Endodermal cell (in vitro differentiated cells): ENCODE measurements at regions not wholly inside any gene's neighbourhood (a gene's known extent, or its start where the extent isn't known, plus 50 kb on each side); places are given as distances from the start of the nearest gene placed in this dataset.

Source experiments
- DNase-seq: peaks from one replicate; pipeline ENCODE4 v3.0.0-alpha.2; 2017
- H3K27ac ChIP-seq: 2 replicates; pipeline ENCODE4 v1.5.1; 2013; ENCODE audit warnings: mild to moderate bottlenecking, low read depth, low read length, moderate library complexity
- H3K27me3 ChIP-seq: 2 replicates; pipeline ENCODE4 v1.6.1; 2013; ENCODE audit warnings: mild to moderate bottlenecking, low read length, moderate library complexity; ENCODE audit not compliant: insufficient read depth, control insufficient read depth, poor library complexity, severe bottlenecking
- H3K36me3 ChIP-seq: 2 replicates; pipeline ENCODE4 v1.7.0; 2013; ENCODE audit warnings: mild to moderate bottlenecking, low read length, moderate library complexity; ENCODE audit not compliant: control insufficient read depth, insufficient read depth
- H3K4me1 ChIP-seq: one replicate; pipeline ENCODE4 v1.7.0; 2013; ENCODE audit warnings: low read length; ENCODE audit not compliant: control insufficient read depth, insufficient read depth
- H3K4me3 ChIP-seq: 2 replicates; pipeline ENCODE4 v1.5.1; 2013; ENCODE audit warnings: mild to moderate bottlenecking, low read length, moderate library complexity
- H3K9ac ChIP-seq: 2 replicates; pipeline ENCODE4 v1.6.1; 2013; ENCODE audit warnings: mild to moderate bottlenecking, low read length, moderate library complexity; ENCODE audit not compliant: poor library complexity, severe bottlenecking; ENCODE audit errors: extremely low read depth
- H3K9me3 ChIP-seq: 2 replicates; pipeline ENCODE4 v1.6.1; 2013; ENCODE audit warnings: mild to moderate bottlenecking, low read length, moderate library complexity; ENCODE audit not compliant: control insufficient read depth
- H3K27ac Mint-ChIP-seq: 2 replicates; pipeline ENCODE4 v1.8.0; 2020; ENCODE audit warnings: mixed read lengths
- H3K27me3 Mint-ChIP-seq: 2 replicates; pipeline ENCODE4 v1.8.0; 2021; ENCODE audit warnings: mild to moderate bottlenecking, mixed read lengths; ENCODE audit not compliant: insufficient read depth
- H3K36me3 Mint-ChIP-seq: 2 replicates; pipeline ENCODE4 v1.8.0; 2020; ENCODE audit warnings: low read depth, mixed read lengths
- H3K4me1 Mint-ChIP-seq: 2 replicates; pipeline ENCODE4 v1.8.0; 2020; ENCODE audit warnings: mixed read lengths
- H3K4me3 Mint-ChIP-seq: 2 replicates; pipeline ENCODE4 v1.8.0; 2020; ENCODE audit warnings: mild to moderate bottlenecking, moderate library complexity, mixed read lengths
- H3K9me3 Mint-ChIP-seq: 2 replicates; pipeline ENCODE4 v1.8.0; 2020; ENCODE audit warnings: mild to moderate bottlenecking, mixed read lengths
- CTCF ChIP-seq: fragments of 200-600 bp; sonication (generic); conservative IDR thresholded peaks from 2 replicates; pipeline ENCODE4 v1.5.0; 2021; ENCODE audit warnings: antibody characterized with exemption, mild to moderate bottlenecking
- WGBS, 2 experiments: methylation state at CpG; one replicate each; pipeline versions ENCODE4 v1.1.5 to v1.1.7; 2013; ENCODE audit warnings: missing lambda C conversion rate in 2 of 2, mixed read lengths in 1 of 2; ENCODE audit not compliant: insufficient coverage in 1 of 2, insufficient read length in 1 of 2; 5-methylcytosine and 5-hydroxymethylcytosine counted together

GRCh38 chr13:72163678-72164077 lies 296.7 kb upstream of the DACH1 start:
- no peaks in the 10 kb centered on the region for H3K36me3 ChIP-seq
- no peak overlapping the region for H3K9ac ChIP-seq
- Mint-ChIP-seq H3K27ac (no peak overlapping the region), H3K27me3 (no peaks in the 10 kb centered on the region), H3K9me3 (no peaks in the 10 kb centered on the region), H3K4me1 (peaks cover 13% of the 10 kb centered on the region), H3K4me3 (no peak overlapping the region), H3K36me3 (no peaks in the 10 kb centered on the region)
- DNase-seq: no peak
- H3K4me3 ChIP-seq: no peak overlapping the region
- H3K4me1 ChIP-seq: peaks cover 11% of the 10 kb centered on the region
- no peaks in the 10 kb centered on the region for H3K9me3 ChIP-seq
- H3K27me3 ChIP-seq: no peaks in the 10 kb centered on the region
- no peak overlapping the region for H3K27ac ChIP-seq
- no peak for TF ChIP-seq CTCF
- 64 to 83% methylated on average over 4 of the region's 4 CpGs for WGBS, 2 experiments

GRCh38 chr13:72160977-72161376 lies 294.0 kb upstream of the DACH1 start:
- no peaks in the 10 kb centered on the region for H3K27me3 ChIP-seq
- no peak for TF ChIP-seq CTCF
- Mint-ChIP-seq H3K27me3 (no peaks in the 10 kb centered on the region), H3K9me3 (no peaks in the 10 kb centered on the region), H3K4me3 (no peak overlapping the region), H3K27ac (no peak overlapping the region), H3K4me1 (no peaks in the 10 kb centered on the region), H3K36me3 (no peaks in the 10 kb centered on the region)
- H3K9ac ChIP-seq: no peak overlapping the region
- H3K9me3 ChIP-seq: no peaks in the 10 kb centered on the region
- no peaks in the 10 kb centered on the region for H3K36me3 ChIP-seq
- 87 to 93% methylated on average over 2 to 5 of the region's 5 CpGs for WGBS, 2 experiments
- no peaks in the 10 kb centered on the region for H3K4me1 ChIP-seq
- no peak for DNase-seq
- H3K4me3 ChIP-seq: no peak overlapping the region
- no peak overlapping the region for H3K27ac ChIP-seq

GRCh38 chr13:72156760-72157159 lies 289.8 kb upstream of the DACH1 start:
- Histone ChIP-seq H3K9me3 (no peaks in the 10 kb centered on the region), H3K27ac (no peak overlapping the region), H3K9ac (no peak overlapping the region), H3K4me3 (no peak overlapping the region), H3K36me3 (no peaks in the 10 kb centered on the region), H3K4me1 (no peaks in the 10 kb centered on the region), H3K27me3 (no peaks in the 10 kb centered on the region)
- no peak for DNase-seq
- Mint-ChIP-seq H3K27ac (no peak overlapping the region), H3K36me3 (no peaks in the 10 kb centered on the region), H3K9me3 (no peaks in the 10 kb centered on the region), H3K4me3 (no peak overlapping the region), H3K4me1 (peaks cover 2% of the 10 kb centered on the region), H3K27me3 (no peaks in the 10 kb centered on the region)
- TF ChIP-seq CTCF: no peak
